ENCODE measurements at regions not wholly inside any gene's neighbourhood (a gene's known extent, or its start where the extent isn't known, plus 50 kb on each side); places are given as distances from the start of the nearest gene placed in this dataset.

- Histone ChIP-seq H3K9me2 (replicated peaks; ENCODE audit: insufficient read depth, low read length) (no peaks in the 10 kb centered on the region), H2AFZ (ENCODE audit: low read length) (no peak overlapping the region), H3F3A (ENCODE audit: insufficient read depth, low read length) (no peaks in the 10 kb centered on the region), H3K27me3 (replicated peaks; ENCODE audit: insufficient read depth, low read length) (no peaks in the 10 kb centered on the region), H3K4me3 (ENCODE audit: low read length) (no peak overlapping the region), H4K20me1 (ENCODE audit: insufficient read depth, low read length) (no peaks in the 10 kb centered on the region), H3K9ac (ENCODE audit: low read length) (no peak overlapping the region), H3K4me1 (ENCODE audit: low read length) (no peaks in the 10 kb centered on the region), H3K4me2 (ENCODE audit: low read depth, low read length) (no peak overlapping the region), H3K9me3 (replicated peaks; ENCODE audit: insufficient read depth, low read length) (no peaks in the 10 kb centered on the region), H3K79me2 (ENCODE audit: low read length) (no peaks in the 10 kb centered on the region), H3K36me3 (replicated peaks; ENCODE audit: insufficient read depth, low read length) (no peaks in the 10 kb centered on the region), H3K27ac (ENCODE audit: low read length) (no peak overlapping the region)
- no peak for DNase-seq
- TF ChIP-seq CTCF (IDR thresholded peaks at IDR 0.05; ENCODE audit: low read length) (no peak), EZH2phosphoT487 (IDR thresholded peaks at IDR 0.05; ENCODE audit: low read length) (no peak), EZH2 (optimal IDR thresholded peaks at IDR 0.05; ENCODE audit: low read depth, low read length) (no peak)
Observed at GRCh38 chr2:8494589-8494988, 187.3 kb upstream of the ID2 start.

GRCh38 chr2:8495189-8495989 lies 186.5 kb upstream of the ID2 start:
- Histone ChIP-seq H3K9me2 (replicated peaks; ENCODE audit: insufficient read depth, low read length) (no peaks in the 10 kb centered on the region), H3K9ac (ENCODE audit: low read length) (no peak overlapping the region), H2AFZ (ENCODE audit: low read length) (no peak overlapping the region), H4K20me1 (ENCODE audit: insufficient read depth, low read length) (no peaks in the 10 kb centered on the region), H3K9me3 (replicated peaks; ENCODE audit: insufficient read depth, low read length) (no peaks in the 10 kb centered on the region), H3K4me3 (ENCODE audit: low read length) (no peak overlapping the region), H3K36me3 (replicated peaks; ENCODE audit: insufficient read depth, low read length) (no peaks in the 10 kb centered on the region), H3K4me2 (ENCODE audit: low read depth, low read length) (no peak overlapping the region), H3F3A (ENCODE audit: insufficient read depth, low read length) (no peaks in the 10 kb centered on the region), H3K79me2 (ENCODE audit: low read length) (no peaks in the 10 kb centered on the region), H3K27ac (ENCODE audit: low read length) (no peak overlapping the region), H3K4me1 (ENCODE audit: low read length) (no peaks in the 10 kb centered on the region), H3K27me3 (replicated peaks; ENCODE audit: insufficient read depth, low read length) (no peaks in the 10 kb centered on the region)
- no peak for TF ChIP-seq CTCF (IDR thresholded peaks at IDR 0.05; ENCODE audit: low read length)
- TF ChIP-seq EZH2 (optimal IDR thresholded peaks at IDR 0.05; ENCODE audit: low read depth, low read length): no peak
- TF ChIP-seq EZH2phosphoT487 (IDR thresholded peaks at IDR 0.05; ENCODE audit: low read length): no peak
- no peak for DNase-seq

- H3K4me2 ChIP-seq (ENCODE audit: low read depth, low read length): no peak overlapping the region
- H3K4me3 ChIP-seq (ENCODE audit: low read length): no peak overlapping the region
- H3K79me2 ChIP-seq (ENCODE audit: low read length): no peaks in the 10 kb centered on the region
- no peaks in the 10 kb centered on the region for H4K20me1 ChIP-seq (ENCODE audit: insufficient read depth, low read length)
- no peak overlapping the region for H3K27ac ChIP-seq (ENCODE audit: low read length)
- H3K36me3 ChIP-seq (replicated peaks; ENCODE audit: insufficient read depth, low read length): no peaks in the 10 kb centered on the region
- H3K27me3 ChIP-seq (replicated peaks; ENCODE audit: insufficient read depth, low read length): no peaks in the 10 kb centered on the region
- no peaks in the 10 kb centered on the region for H3F3A ChIP-seq (ENCODE audit: insufficient read depth, low read length)
- no peak overlapping the region for H3K9ac ChIP-seq (ENCODE audit: low read length)
- TF ChIP-seq EZH2 (optimal IDR thresholded peaks at IDR 0.05; ENCODE audit: low read depth, low read length) (no peak), EZH2phosphoT487 (IDR thresholded peaks at IDR 0.05; ENCODE audit: low read length) (no peak), CTCF (IDR thresholded peaks at IDR 0.05; ENCODE audit: low read length) (no peak)
- DNase-seq: no peak
- H2AFZ ChIP-seq (ENCODE audit: low read length): no peak overlapping the region
- no peaks in the 10 kb centered on the region for H3K9me2 ChIP-seq (replicated peaks; ENCODE audit: insufficient read depth, low read length)
- no peaks in the 10 kb centered on the region for H3K9me3 ChIP-seq (replicated peaks; ENCODE audit: insufficient read depth, low read length)
- no peaks in the 10 kb centered on the region for H3K4me1 ChIP-seq (ENCODE audit: low read length)
Observed at GRCh38 chr2:8496079-8496478, 185.8 kb upstream of the ID2 start.
